Amniotic stem cell (primary cell): ENCODE measurements at regions not wholly inside any gene's neighbourhood (a gene's known extent, or its start where the extent isn't known, plus 50 kb on each side); places are given as distances from the start of the nearest gene placed in this dataset.
"Not testable (repeated sequence)": the region's sequence is repeated elsewhere in the genome, so short reads cannot be mapped to it uniquely, and the experiment has no call there.

Experiments used
- DNase-seq: peaks from one replicate; lab custom pipeline; 2025; lab: John Stamatoyannopoulos, UW

DNA sequence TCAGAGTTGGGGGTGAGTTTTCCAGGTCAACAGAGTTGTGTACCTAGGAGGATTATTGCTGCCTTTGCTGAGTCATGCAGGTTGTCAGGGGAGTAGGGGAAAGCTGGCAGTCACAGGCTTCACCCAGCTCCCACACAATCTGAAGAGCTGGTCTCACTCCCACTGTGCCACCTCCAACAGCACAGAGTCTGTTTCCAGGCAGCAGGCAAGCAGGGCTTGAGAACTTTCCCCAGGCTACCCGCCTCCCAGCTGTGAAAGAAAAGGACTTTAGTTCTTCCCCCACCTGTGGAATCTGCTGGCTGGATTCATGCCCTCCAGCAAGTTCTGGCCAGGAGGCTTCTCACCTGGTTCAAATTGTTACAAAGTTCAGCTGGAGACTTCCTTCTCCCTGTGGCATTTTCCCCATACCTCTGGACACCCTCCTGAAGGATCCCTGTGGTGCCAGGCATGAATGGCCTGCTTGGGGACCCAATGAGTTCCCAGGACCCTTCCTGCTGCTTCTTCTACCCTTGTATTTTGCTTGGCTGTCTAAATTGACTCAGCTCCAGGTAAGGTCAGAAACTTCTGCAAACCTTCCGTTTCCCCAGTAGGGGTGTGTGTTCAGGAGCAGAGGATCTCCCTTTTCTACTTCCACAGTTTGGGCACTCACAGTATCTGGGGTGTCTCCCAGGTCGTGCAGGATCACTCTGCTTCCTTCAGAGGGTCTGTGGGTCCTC, 378.1 kb upstream of the MAN1A1 start:
- no peak for DNase-seq

DNA sequence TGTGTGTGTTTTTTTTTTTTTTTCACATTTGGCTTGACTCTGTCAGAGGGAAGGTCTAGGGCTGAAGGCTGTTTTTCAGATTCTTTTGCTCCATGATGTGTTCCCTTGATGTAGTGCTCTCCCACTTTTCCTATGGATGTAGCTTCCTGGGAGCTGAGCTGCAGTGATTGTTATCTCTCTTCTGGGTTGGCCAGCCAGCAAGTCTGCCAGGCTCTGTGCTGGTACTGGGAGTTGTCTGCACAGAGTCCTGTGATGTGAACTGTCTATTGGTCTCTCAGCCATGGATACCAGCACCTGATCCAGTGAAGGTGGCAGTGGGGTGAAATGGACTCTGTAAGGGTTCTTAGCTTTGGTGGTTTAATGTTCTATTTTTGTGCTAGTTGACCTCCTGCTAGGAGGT, 377.4 kb upstream of the MAN1A1 start:
- DNase-seq: not testable (repeated sequence)

DNA sequence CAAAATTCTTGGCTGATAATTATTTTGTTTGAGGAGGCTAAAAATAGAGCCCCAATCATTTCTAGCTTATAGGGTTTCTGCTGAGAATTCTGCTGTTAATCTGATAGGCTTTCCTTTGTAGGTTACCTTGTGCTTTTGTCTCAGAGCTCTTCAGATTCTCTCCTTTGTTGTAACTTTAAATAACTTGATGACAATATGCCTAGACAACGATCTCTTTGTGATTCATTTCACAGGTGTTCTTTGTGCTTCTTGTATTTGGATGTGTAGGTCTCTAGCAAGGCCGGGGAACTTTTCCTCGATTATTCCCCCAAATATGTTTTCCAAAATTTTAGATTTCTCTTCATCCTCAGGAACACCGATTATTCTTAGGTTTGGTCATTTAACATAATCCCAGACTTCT, 376.5 kb upstream of the MAN1A1 start:
- DNase-seq: no peak

DNA sequence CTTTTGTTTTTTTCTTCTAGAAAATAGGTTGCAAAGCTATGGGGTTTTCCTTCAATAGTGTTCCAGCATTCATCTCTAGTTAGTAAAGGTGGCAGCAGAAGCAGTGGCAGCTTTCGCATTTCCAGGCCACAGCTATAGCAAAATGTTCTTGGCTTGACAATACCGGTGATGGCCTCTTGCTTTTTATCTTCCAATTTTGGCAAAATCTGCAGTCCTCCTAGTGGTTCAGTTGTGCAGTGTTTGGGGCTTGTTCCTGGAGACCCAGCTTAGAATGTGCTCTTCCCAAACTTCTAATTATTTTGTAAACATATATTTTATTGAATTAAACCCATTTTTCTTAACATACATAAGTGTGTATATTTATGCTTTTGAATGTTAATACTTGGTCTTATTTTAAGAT, 370.6 kb upstream of the MAN1A1 start:
- DNase-seq: no peak

DNA sequence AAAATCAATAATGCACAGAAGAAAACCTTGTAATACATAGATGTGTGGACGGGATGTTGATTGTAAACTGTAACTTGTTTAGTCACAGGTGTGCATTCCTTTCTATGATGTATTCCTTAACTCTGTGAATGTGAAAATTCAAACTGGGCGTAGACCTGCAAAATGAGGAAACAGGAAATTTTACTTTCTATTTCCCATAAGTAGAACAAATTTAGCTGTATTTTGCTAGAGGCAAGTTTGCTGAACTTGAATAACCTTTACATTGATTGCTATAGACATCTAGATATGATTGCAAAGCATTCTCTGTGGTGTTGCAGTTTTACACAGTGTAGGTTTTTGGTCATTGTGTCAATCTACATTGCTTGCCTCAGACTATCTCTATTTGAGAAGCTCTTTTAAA, 368.4 kb upstream of the MAN1A1 start:
- no peak for DNase-seq

DNA sequence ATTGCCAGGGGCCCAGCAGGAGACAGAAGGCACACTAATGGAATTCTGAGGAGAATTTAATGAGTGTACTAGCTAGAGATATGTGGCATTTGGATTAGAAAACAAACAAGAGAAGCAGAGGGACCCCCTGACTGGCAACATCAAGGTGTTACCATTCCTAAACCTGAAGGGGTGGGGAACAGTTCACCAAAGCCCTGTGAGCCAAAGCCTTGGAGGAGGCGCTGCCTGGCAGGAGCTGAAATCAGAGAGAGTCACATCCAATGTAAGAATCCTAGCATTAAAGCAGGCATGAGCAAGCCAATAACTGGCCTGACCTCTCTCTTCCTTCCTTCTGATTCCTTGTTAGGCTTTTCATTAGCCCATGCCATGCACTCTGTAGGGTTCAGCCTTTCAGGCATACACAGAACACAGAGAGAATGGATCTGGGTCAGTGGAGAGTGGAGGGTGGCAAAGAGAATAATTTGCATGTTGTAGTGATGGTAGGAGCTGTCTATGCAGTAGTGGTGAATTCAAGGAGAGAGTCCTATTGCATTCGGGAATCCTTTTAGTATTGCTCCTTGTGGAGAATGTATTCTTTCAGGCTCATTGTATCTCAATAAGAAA, 367.2 kb upstream of the MAN1A1 start:
- DNase-seq: no peak

DNA sequence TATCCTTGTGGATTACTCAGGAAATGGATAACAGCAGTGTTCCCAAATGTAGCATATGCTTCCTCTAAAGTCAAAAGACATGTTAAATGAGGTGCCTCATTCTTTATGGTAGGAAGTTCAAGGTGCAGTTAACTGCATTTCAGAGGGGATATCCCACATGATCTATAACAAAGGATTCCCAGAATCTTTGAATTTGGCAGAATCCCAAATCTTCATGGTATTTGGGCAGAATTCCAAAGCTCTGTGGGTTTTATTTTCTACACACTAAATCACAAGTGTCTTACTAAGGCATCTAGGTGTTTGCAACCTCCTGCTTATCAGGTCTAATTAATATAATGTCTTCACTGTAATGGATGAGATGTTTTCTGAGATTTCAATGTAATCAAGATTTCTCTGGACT, 364.3 kb upstream of the MAN1A1 start:
- DNase-seq: no peak

DNA sequence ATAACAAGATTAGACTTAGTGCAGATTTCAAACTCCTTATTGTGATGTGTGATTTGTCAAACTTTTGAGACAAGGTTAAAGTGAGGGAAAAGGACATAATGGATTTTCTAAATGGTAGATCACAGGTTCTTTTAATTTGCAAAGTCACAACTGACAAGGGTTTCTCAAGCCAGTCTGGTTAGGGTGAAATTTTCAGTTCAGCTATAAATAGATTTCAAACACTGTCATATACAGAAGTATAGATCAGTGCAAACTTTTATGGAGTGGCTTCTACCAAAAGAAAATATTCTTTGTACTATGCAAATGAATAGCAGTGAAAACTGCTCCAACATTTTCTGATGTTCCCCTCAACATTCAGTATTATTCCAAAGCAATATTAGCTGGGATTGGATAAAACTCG, 337.1 kb upstream of the MAN1A1 start:
- DNase-seq: no peak

DNA sequence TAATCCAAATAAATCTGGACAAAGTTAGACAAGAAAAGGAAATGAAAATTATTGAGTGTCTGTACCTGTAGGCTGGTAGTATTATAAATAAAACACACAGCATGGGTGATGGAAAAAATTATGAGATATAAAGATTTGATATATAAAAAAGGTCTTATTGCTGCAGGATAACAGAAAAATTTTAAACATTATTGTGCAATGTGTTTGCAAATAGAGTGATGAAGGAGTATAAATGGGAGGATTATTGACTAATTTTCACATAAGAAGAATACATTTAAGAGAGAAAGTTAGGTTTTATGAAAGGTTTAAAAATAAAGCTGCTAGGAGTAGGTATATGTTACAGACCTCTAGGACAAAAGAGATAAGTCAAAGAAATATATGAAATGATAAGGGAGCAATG, 336.7 kb upstream of the MAN1A1 start:
- no peak for DNase-seq

DNA sequence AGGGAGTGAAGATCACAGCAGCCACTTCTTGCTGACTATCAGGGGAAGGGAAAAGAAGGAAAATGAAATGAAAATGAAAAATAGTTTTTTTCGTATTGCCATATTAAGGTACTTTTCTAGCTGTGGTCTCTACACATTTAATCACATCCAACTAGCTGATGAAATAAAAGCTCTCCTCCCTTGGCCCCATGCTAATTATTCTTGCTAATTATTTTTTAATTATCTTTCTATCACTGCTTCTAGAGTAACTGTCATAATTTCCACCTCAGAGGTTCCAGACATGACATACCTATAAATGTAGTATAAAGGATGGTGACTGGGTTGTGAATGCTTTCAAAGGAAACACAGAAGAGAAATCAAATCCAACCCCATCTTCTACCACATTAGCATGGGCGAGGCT, 334.1 kb upstream of the MAN1A1 start:
- DNase-seq: no peak

DNA sequence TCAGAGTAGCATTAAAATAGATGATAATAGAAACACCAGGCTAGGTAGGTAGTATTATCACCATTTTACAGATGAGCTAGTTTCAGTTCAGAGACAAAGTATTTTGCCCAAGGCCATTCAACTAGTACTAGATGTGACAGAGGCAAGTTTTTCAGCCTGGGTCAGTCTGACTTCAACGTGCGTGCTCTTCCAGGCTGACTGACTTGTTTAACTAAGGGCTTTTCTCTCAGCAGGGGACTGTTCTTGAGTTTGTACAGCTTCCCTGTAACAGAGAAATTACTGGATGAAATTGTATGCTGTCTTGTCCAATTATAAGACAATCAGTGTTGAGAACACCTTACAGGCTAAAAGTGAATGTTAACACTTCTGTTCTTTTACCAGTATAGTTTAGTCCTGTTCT, 333.5 kb upstream of the MAN1A1 start:
- DNase-seq: no peak

DNA sequence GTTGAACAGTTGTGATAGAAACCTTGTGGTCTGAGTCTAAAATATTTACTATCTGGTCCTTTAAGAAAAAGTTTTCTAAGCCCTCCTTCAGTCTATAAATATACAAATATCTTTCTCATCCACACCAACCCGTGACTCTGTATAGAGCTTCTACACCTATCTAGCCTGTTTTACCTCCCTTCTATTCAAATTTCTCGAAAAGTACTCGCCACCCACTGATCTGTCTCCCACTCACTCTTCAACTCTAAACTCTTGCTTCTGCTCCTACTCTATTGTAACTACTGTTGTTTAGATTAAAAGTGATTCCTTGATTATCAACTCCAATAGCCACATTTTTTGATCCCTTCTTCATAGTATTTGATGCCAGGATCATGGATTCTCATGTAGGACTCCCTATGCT, 329.4 kb upstream of the MAN1A1 start:
- no peak for DNase-seq

DNA sequence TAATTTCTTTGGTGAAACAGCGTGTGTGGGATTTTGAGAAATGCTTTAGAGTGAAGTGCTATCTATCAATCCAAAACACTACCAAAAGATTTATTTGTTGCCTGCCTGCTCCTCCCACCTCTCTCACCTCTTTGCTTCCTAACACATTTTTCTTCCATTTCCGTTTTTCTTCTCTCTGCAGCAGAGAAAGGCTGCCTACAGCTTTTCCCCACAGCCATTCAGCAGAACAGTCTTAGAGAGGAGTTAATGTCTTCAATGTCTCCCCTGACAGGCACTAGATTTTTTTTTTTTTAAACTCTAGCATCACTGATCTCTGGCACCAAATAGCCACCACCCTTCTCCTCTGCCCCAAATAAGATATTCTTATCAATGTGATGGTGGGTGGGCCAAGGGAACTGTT, 327.8 kb upstream of the MAN1A1 start:
- no peak for DNase-seq

DNA sequence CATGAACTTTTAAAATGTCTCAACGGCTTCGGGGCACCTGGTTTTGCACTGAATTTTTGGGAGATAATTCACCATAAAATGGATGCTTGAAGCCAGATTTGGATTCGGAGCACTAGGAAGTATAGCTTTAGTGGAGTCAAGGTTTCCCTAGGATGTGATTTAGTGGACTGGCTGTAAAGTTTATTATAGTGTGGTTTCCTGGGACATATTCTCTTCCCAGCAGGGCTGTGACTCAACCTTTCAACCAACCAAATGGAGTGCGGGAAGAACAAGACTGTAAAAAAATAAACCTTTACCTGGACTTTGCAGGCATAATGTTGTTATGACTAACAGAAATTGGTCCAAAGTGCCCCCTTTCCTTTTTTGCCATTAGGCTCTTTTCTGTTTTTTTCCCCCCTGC, 327.4 kb upstream of the MAN1A1 start:
- DNase-seq: no peak

DNA sequence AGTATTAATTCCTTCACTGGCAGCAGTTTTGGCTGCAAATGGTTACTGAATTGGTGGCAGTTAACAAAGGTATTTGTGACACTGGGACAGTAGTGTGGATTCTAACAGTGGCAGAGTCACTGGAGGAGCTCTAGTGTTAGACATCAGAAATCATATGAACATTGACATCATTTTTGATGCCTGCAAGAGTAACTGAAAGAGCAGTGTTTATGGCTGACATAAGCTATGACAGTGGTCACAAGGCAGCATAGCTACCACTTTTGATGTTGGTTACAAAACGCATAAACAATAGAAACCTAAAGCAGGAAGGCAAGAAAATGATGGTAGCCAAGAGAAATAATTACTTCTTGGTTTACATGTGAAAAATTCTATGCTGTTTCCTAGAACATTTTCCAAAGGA, 326.7 kb upstream of the MAN1A1 start:
- DNase-seq: no peak

DNA sequence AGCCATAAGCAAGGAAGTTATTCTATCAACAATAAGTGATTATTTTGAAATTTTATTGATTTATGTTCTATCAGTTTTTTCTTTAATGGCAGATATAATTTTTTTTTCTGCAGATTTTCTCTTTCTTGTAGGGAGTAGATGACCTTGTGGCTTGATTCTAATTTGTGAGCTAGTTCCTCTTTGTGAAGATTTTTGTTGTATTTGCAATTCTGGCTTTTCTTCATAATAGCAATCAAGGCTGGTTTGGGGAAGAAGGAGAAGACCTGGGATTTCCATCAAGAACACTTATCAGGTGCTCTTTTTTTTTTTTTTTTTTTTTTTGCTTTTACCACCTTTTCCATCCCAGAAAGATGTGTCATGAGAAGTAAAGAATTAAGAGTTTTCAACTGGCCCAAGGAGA, 324.2 kb upstream of the MAN1A1 start:
- no peak for DNase-seq

DNA sequence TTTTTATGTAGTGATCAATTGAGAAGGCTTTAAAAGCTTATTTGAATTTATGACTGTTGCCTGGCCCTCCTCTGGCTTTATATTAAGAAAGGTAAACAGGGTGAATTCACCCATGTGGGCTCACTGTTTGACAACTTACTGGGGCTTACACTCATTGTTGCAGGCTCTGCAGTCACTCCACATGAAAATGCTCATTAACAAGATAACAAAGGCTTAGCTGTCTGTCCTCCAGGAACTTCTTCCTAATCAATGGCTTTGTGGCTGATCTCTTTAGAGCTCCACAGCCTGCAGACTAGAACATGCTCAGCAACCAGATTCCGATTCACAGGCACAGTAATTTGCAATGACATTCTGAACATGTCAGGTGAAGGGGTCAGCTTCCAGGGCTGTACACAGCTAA, 323.2 kb upstream of the MAN1A1 start:
- no peak for DNase-seq

DNA sequence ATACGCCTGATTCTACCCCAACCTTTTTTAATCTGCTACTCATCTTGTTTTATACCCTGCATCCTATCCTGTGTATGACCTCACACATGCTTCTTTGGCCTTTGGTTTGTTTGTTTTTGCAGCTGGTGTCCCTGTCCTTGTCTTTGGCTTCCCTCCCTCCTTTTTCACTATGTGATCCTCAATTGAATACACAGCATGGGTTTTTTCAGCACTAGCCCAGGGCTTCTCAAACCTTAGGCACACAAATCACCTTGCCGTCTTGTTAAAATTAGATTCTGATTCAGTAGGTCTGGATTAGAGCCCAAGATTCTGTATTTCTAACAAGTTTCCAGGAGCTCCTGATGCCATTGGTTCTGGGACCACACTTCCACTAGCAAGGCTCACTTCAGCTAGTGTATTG, 321.5 kb upstream of the MAN1A1 start:
- DNase-seq: no peak

DNA sequence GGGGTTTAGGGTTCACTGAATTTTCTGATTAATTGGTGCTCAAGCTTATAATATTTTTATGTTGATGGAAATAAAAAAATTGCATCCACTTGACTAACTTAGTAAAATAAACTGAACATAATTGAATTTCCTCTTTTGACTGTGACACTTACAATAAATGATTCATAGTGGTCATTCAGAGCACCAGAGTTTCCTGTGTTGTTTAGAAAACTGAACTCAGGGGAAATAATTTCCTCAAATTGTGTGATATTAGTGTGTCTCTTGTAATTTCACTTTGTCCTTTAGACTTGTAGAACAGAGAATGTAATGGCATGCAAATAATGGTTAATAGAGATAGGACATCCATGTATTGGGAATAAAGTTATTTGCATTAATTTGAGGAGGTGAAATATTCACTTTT, 319.7 kb upstream of the MAN1A1 start:
- no peak for DNase-seq

DNA sequence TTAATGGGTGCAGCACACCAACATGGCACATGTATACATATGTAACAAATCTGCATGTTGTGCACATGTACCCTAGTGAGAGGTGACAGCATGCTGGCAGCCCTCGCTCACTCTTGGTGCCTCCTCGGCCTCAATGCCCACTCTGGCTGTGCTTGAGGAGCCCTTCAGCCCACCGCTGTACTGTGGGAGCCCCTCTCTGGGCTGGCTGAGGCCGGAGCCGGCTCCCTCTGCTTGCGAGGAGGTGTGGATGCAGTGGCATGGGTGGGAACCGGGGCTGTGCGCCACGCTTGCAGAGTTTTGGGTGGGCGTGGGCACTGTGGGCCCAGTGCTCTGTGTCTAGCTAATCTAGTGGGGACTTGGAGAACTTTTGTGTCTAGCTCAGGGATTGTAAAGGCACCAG, 315.9 kb upstream of the MAN1A1 start:
- not testable (repeated sequence) for DNase-seq

DNA sequence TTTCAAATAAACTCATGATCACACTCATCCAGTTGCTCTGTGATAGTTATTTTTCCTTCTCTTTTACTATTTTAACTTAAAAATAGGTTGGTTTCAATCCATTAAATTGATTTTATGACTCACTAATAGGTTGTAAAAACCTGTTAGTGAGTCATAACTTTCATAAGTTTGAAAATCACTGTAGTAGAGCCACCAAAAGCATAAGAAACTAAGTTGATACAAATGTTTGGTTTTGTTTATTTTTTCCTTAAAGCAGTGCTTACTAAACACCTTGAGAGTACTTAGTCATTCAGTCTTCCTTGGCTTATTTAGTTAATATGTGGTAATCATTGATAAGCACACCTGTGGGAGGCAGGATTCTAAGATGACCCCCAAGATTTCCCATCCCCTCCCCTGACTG, 312.1 kb upstream of the MAN1A1 start:
- no peak for DNase-seq

DNA sequence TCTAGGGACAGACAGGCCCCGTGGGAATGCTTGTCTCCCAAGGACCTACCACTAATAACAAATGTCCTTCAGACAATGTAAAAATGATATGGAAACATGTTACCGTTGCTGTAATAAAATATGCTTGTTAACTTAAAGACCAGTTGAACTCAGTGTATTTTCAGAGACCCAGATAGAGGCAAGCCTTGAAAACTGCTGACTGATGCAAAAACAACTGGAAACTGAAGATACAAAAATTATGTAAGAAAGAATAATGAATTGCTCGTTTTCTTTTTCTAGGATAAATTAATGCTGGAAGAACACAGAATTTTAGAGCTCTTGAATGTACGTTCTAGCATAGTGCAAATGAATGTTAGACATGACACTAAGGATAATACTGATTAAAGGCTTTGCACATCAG, 311.5 kb upstream of the MAN1A1 start:
- DNase-seq: no peak

DNA sequence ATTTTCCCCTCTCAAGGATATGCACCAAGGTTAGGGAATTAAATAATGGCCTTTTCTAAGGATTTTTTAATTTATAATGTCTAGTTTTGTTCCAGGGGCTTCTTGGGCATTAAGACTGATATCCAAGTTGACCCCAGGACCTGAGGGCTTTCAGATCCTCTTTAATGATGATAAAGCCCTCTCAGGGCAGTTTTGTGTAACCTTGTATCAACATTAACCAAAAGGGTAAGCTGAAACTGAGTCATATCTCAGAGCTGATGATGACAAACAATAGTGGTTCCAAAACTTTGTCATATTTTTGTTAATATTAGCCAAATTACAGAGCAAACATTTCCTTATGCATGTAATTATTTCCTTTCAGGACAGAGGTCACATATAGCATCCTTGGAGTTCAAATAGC, 309.4 kb upstream of the MAN1A1 start:
- DNase-seq: no peak

DNA sequence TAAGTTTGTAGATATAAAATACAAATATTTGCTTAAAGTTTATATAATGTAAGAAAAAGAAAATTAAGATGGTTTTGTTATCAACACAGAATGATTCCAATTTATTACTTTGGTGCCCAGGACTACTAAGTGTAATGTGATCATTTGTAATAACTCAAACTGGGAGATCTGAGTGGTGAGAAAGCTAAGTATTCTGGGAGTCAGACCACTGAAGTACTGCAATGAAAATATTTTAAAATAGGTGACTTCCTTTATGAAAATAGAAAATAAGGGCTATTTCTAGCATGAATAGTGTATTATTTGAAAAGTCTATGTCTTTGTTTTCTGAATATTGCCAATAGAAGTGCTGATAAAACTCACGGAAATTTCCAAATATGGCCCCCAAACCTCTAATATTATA, 305.6 kb upstream of the MAN1A1 start:
- DNase-seq: no peak
